Upper lobe of left lung (tissue), 6 donors: ENCODE measurements at regions not wholly inside any gene's neighbourhood (a gene's known extent, or its start where the extent isn't known, plus 50 kb on each side); places are given as distances from the start of the nearest gene placed in this dataset.
"Not testable (repeated sequence)": the region's sequence is repeated elsewhere in the genome, so short reads cannot be mapped to it uniquely, and the experiment has no call there.

ENCODE experiments used
- ATAC-seq, 2 donors: fragments of 200-7000 bp; cut with Tn5 transposase; one replicate each; pipeline ENCODE4 v1.9.1; 2022; ENCODE audit warnings: mild to moderate bottlenecking in 2 of 2, moderate library complexity in 2 of 2; ENCODE audit not compliant: low FRiP score in 2 of 2
- DNase-seq, 2 donors: peaks; one replicate each; pipeline ENCODE4 v3.0.0-alpha.2; 2019 to 2020
- H3K27ac ChIP-seq, 4 donors: fragments of 200-600 bp; sonication (generic); one replicate each; pipeline ENCODE4 v1.5.1; 2016 to 2019
- H3K27me3 ChIP-seq, 4 donors: fragments of 200-600 bp; sonication (generic); one replicate each; pipeline ENCODE4 v1.5.1; 2017 to 2019
- H3K36me3 ChIP-seq, 4 donors: fragments of 200-600 bp; sonication (generic); one replicate each; pipeline ENCODE4 v1.5.1; 2016 to 2019
- H3K4me1 ChIP-seq, 4 donors: fragments of 200-600 bp; sonication (generic); one replicate each; pipeline ENCODE4 v1.5.1; 2018 to 2019
- H3K4me3 ChIP-seq, 4 donors: fragments of 200-600 bp; sonication (generic); one replicate each; pipeline ENCODE4 v1.5.1; 2017 to 2019; ENCODE audit warnings: mild to moderate bottlenecking in 2 of 4, moderate library complexity in 1 of 4
- H3K9me3 ChIP-seq, 4 donors: fragments of 200-600 bp; sonication (generic); one replicate each; pipeline ENCODE4 v1.5.1; 2018 to 2019
- EP300 ChIP-seq, 4 donors: sonication (generic); formaldehyde crosslinking; IDR thresholded peaks; one replicate each; pipeline ENCODE4 v1.5.1; 2017; ENCODE audit warnings: antibody characterized with exemption in 4 of 4, control low read depth in 2 of 4
- POLR2A ChIP-seq, 4 donors: fragments of 450-650 bp; IDR thresholded peaks; one replicate each; pipeline ENCODE4 v1.5.1; 2016 to 2017; ENCODE audit warnings: antibody characterized with exemption in 4 of 4, mild to moderate bottlenecking in 2 of 4
- POLR2AphosphoS5 ChIP-seq, 2 donors: sonication (generic); formaldehyde crosslinking; IDR thresholded peaks; one replicate each; pipeline ENCODE4 v1.5.1; 2017; ENCODE audit warnings: antibody characterized with exemption in 2 of 2
- WGBS, 2 donors: methylation state at CpG; one replicate each; pipeline ENCODE4 v1.1.5; 2017 to 2018; 5-methylcytosine and 5-hydroxymethylcytosine counted together
- TF ChIP-seq, protein P1 (sequence below), 6 experiments: fragments of 450-650 bp in 4 of 6; fragments of 200-600 bp in 2 of 6; sonication (generic) in 2 of 6; IDR thresholded peaks; one replicate each; pipeline ENCODE4 v1.5.1; 2016 to 2019; ENCODE audit warnings: antibody characterized with exemption in 6 of 6
- donor health status: DM: no; HTN: no; CAD: no; lungs with moderate emphysema.
- donor health status: DM: no; HTN: yes; CAD: no; lungs with severe emphysema.

- ATAC-seq, result no peak
- H3K27ac ChIP-seq, result no peak overlapping the region
- 55 to 64% methylated on average over 12 to 13 of the region's 13 CpGs for WGBS, 2 donors
- H3K4me1 ChIP-seq, result peaks cover 0 to 6% (median 0%) of the 10 kb centered on the region in 4 donors
- no peaks in the 10 kb centered on the region for H3K27me3 ChIP-seq
- peaks cover 0 to 8% (median 0%) of the 10 kb centered on the region in 4 donors for H3K9me3 ChIP-seq
- no peaks in the 10 kb centered on the region for H3K36me3 ChIP-seq
- no peak overlapping the region for H3K4me3 ChIP-seq
- DNase-seq, result no peak
- TF ChIP-seq EP300 (IDR thresholded peaks at IDR 0.05) (no peak), POLR2AphosphoS5 (IDR thresholded peaks at IDR 0.05) (no peak), POLR2A (IDR thresholded peaks at IDR 0.05) (no peak)
- TF ChIP-seq, protein P1, sequence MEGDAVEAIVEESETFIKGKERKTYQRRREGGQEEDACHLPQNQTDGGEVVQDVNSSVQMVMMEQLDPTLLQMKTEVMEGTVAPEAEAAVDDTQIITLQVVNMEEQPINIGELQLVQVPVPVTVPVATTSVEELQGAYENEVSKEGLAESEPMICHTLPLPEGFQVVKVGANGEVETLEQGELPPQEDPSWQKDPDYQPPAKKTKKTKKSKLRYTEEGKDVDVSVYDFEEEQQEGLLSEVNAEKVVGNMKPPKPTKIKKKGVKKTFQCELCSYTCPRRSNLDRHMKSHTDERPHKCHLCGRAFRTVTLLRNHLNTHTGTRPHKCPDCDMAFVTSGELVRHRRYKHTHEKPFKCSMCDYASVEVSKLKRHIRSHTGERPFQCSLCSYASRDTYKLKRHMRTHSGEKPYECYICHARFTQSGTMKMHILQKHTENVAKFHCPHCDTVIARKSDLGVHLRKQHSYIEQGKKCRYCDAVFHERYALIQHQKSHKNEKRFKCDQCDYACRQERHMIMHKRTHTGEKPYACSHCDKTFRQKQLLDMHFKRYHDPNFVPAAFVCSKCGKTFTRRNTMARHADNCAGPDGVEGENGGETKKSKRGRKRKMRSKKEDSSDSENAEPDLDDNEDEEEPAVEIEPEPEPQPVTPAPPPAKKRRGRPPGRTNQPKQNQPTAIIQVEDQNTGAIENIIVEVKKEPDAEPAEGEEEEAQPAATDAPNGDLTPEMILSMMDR (IDR thresholded peaks at IDR 0.05), result no peak
These were observed 153.3 kb downstream of the QRSL1 start for GRCh38 chr6:106782536-106783285.

GRCh38 chr6:106779552-106779951 lies 150.2 kb downstream of the QRSL1 start:
- H3K4me3 ChIP-seq, ATAC-seq: not testable (repeated sequence)

GRCh38 chr6:106778943-106779342 lies 149.6 kb downstream of the QRSL1 start:
- no peaks in the 10 kb centered on the region for H3K27me3 ChIP-seq
- ATAC-seq (no peak), DNase-seq (no peak)
- WGBS, 2 donors, result 88 to 90% methylated on average over 2 of the region's 2 CpGs
- H3K36me3 ChIP-seq, result no peaks in the 10 kb centered on the region
- no peak overlapping the region for H3K27ac ChIP-seq
- no peaks in the 10 kb centered on the region for H3K4me1 ChIP-seq
- peaks cover 0 to 8% (median 0%) of the 10 kb centered on the region in 4 donors for H3K9me3 ChIP-seq
- TF ChIP-seq POLR2A (IDR thresholded peaks at IDR 0.05), result no peak
- no peak for TF ChIP-seq EP300 (IDR thresholded peaks at IDR 0.05)
- no peak for TF ChIP-seq POLR2AphosphoS5 (IDR thresholded peaks at IDR 0.05)
- TF ChIP-seq, protein P1 (IDR thresholded peaks at IDR 0.05), result no peak
- no peak overlapping the region for H3K4me3 ChIP-seq

More at GRCh38 chr6:106779552-106779951, 150.2 kb downstream of the QRSL1 start:
- not testable (repeated sequence) for H3K4me1 ChIP-seq, H3K9me3 ChIP-seq, H3K27ac ChIP-seq, H3K36me3 ChIP-seq, H3K27me3 ChIP-seq, DNase-seq

DNA sequence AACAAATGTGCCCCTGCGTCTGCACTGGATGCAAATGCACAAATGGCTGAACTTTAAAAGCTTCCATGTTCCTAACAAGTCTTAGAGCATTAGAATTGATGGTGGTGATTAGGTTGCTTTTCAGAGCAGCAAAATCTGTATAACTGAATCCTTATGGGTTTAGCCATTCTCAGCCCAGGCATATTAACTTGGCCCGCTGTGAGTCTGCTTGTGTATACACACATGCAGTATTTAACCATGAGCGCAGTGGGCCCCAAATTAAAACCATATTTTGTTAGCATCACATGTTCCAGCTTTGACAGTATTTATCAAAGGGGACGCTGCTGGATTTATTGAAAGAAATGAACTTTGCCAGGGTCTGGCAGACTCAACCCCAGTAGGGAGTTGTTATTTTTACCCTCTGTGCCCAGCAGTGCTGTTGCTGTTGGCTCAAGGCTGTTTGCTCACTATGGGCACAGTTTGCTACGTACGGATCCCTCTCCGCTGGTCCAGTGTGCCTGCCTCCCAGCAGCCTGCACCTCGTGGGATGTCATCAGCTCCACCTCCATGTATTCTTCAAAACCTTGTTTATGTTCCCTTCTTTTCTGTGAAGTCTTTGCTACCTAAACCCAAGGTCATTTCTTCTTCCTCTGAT lies 144.7 kb downstream of the QRSL1 start:
- H3K27ac ChIP-seq, result no peak overlapping the region
- H3K36me3 ChIP-seq, result no peaks in the 10 kb centered on the region
- WGBS, 2 donors, result 82 to 83% methylated on average over 8 of the region's 8 CpGs
- ATAC-seq (no peak), DNase-seq (no peak)
- H3K4me1 ChIP-seq, result no peaks in the 10 kb centered on the region
- peaks cover 0 to 17% (median 4%) of the 10 kb centered on the region in 4 donors for H3K9me3 ChIP-seq
- H3K27me3 ChIP-seq, result no peaks in the 10 kb centered on the region
- TF ChIP-seq POLR2AphosphoS5 (IDR thresholded peaks at IDR 0.05), result no peak
- TF ChIP-seq EP300 (IDR thresholded peaks at IDR 0.05), result no peak
- TF ChIP-seq, protein P1 (IDR thresholded peaks at IDR 0.05), result no peak
- TF ChIP-seq POLR2A (IDR thresholded peaks at IDR 0.05), result no peak
- H3K4me3 ChIP-seq, result no peak overlapping the region

DNA sequence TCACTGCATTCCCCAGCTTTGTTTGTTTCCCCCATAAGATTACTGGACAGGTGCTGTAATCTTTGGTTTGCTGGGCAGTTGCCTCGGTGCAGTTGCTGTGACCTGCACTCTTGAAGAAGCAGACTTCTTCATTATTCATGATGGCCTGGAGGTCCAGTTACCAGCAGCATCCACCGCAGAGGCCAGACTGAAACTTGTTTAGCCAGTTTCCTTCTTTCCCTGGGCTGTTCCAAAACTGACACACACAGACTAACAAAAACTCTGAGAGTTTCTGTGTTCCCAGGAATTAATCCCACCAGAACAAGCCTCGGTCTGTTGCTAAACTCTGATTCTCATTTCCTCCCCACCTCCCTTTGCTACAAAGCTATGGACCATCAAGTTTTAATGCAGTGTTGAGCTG lies 144.1 kb downstream of the QRSL1 start:
- H3K36me3 ChIP-seq, result no peaks in the 10 kb centered on the region
- TF ChIP-seq EP300 (IDR thresholded peaks at IDR 0.05), result no peak
- 42 to 60% methylated on average over 3 of the region's 3 CpGs for WGBS, 2 donors
- no peaks in the 10 kb centered on the region for H3K27me3 ChIP-seq
- H3K9me3 ChIP-seq, result peaks cover 0 to 17% (median 4%) of the 10 kb centered on the region in 4 donors
- no peak overlapping the region for H3K4me3 ChIP-seq
- DNase-seq (no peak), ATAC-seq (no peak)
- no peak overlapping the region for H3K27ac ChIP-seq
- H3K4me1 ChIP-seq, result no peaks in the 10 kb centered on the region
